HG02970 (cell line): ENCODE measurements at regions not wholly inside any gene's neighbourhood (a gene's known extent, or its start where the extent isn't known, plus 50 kb on each side); places are given as distances from the start of the nearest gene placed in this dataset.

Experiments used
- ATAC-seq: cut with Tn5 transposase; IDR thresholded peaks from one replicate; pipeline ENCODE4 v1.9.1; 2021; ENCODE audit warnings: mild to moderate bottlenecking, moderate library complexity, moderate number of reproducible peaks; ENCODE audit not compliant: unreplicated experiment, low FRiP score

DNA sequence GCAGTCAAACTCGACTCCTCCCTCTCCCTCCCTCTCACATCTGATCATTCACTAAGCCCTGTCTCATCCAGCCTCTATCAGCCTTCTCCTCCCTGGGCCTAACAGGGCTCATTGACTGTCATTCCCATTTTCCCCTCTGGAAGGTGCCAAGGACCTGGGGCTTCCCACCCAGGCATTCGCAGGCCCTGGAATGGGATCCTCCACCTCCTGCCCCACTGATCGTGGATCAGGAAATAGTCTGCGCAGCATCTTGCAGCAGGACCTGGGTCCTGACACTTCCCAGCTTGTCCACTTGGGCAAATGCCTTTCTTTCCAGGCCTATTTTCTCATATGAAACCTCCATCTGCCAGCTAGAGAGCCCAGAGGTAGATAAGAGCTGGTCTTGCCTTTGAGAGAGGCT lies 71.2 kb upstream of the ZC3H12A start:
- no peak for ATAC-seq

DNA sequence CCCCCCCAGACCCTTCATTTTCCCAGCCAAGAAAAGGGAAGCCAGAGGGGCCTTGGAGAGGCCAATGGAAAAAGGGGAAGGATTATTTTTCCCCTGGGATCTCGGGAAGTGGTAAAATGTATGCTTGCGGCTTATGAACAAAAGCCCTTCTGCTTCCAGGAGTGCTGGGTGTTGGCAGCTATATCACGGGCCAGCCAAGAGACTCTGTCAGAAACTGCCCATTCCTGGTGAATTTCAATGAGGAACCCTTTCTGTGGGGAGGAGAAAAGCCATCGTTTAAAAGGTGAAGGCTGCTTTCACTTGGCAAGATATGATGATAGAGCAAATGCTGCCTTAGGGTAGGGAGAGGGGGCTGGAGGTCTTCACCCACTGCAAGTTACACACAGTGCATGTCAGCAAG lies 69.7 kb upstream of the ZC3H12A start:
- ATAC-seq = no peak

DNA sequence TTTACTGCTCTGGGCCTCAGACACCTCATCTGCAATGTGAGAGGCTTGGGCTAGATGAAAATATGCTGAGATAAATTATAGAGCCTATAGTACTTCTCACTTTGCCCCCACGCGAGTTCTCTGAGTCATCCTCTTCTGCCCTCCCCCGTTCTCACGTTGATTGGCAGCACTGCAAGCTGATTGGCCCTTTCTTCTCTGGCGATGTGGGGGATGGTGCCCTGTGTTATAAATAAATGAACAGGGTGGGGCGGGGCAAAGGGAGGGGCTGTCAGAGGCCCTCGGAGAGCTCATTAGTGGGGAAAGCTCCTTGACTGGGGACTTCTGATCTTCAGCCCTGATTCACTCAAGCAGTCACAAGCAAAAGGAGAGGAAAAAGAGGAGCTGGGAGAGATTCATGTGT lies 64.3 kb upstream of the ZC3H12A start:
- no peak for ATAC-seq

DNA sequence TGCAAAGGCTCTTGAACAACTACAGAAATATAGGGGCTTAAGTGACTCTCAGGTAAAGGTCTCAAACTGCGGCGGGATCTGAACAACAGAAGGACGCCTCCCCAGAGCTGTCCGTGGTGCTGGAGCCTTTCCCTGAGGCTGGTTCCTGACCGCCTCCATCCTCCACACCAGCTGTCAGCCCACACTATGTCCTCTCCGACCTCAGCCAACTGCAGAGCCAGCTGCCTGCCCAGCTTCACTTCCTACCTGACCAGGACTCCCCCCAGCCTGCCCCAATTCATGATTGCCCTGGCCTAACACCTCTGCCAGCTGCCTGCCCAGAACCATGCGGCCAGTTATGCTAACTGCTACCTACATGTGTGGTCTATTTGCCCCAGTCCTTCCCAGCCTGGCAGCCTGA lies 63.6 kb upstream of the ZC3H12A start:
- ATAC-seq = no peak

DNA sequence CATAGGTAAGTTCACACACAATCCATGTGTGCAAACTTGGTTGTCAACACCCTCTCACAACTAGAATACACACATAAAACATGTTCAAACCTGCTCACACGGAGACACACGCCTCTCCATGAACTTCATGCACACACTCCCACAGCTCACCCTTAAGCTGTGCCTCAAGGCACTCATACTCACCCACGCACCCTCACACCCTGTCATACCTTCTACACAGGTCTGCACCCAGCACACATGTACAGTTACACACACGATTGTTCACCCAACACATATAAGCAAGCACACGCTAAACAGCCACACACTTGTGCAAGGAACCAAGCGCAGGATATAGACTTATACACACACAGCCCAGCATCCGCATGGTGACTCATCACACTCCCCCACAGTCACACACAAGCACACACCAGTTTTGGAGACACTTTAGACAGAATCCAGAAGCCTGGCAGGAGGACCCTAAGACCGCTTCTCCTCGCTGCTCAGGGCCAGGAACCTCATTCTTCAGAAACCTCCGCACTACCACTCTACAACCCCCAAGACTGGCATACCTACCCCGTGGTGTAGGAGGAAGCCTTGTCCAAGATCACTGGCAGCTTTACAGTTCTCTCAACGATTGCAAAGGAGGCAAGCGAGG lies 58.7 kb upstream of the ZC3H12A start:
- ATAC-seq = no peak

DNA sequence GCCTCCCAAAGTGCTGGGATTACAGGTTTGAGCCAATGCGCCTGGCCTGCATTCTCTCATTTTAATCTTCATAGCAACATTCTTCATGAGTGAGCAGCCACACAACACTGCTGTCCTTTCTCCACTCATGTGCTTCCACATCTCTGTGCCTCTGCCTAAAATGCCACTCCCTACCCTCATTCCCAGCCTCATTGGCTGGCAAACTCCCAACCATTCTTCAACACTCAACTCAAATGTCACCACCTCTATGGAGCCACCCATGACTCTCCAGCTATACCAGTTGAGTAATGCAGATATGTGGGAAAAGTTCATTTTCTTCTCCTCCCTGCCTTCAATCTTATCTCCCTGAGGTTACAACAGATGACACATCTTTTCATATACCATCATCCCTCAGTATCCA lies 53.9 kb upstream of the ZC3H12A start:
- ATAC-seq = no peak

DNA sequence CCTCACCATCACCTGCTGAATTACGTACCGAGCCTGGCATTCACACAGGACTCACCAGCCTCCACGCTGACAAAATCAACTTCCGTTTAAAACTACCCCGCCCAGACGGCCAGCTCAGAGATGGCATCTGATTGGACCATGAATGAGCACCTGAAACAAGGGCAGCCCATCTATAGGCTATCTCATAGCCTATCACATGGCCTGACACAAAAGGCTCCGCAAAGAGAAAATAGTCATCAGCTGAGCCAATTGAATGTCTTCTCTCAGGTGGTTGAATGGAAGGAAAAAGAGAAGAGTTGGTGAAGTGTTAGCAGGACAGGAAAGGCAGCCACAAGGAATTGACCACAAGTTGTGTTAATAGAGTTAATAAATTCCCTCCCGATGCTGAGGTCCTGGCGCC lies 50.6 kb upstream of the ZC3H12A start:
- ATAC-seq = no peak

DNA sequence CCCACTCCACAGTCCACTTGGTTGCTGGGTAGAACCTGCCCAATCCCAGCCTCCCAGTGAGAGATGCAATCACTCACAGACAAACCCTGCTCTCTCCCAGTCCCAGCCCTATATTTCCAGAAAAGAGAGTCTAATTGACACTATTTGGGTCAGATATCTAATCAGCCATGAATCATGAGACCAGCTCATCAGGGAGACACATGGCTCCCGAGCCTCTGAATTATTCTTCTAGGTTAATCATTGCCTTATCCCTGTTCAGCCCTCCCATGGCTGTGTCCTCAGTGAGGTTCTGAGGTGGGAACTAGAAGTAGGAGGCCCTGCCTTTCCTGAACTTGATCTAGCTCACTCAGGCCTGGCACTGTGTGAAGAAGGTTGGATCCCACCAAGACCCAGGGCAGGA lies 49.9 kb upstream of the ZC3H12A start:
- ATAC-seq = no peak
